Heart left ventricle (tissue), 13 donors: ENCODE measurements at regions not wholly inside any gene's neighbourhood (a gene's known extent, or its start where the extent isn't known, plus 50 kb on each side); places are given as distances from the start of the nearest gene placed in this dataset.

Source experiments
- CTCF ChIP-seq, 12 donors: fragments of 200-600 bp; sonication (generic) in 4 of 12; IDR thresholded peaks; one replicate each; pipeline versions ENCODE4 v1.5.0 to v1.8.0; 2018 to 2022; ENCODE audit warnings: antibody characterized with exemption in 12 of 12, mild to moderate bottlenecking in 5 of 12
- POLR2A ChIP-seq, 2 donors: fragments of 450-650 bp; IDR thresholded peaks; one replicate each; pipeline ENCODE4 v1.6.1; 2017; ENCODE audit warnings: antibody characterized with exemption in 2 of 2, mild to moderate bottlenecking in 2 of 2, moderate library complexity in 2 of 2
- donor health status: ischemic (EF 13 %, LVEDD 7.1; RV severe dilation, severe dysfunction).
- donor health status: DM: no; HTN: yes; CAD: no.
- donor health status: DM: no; HTN: no; CAD: no.
- donor health status: ischemic (EF 25% LVEDD 6.9; RV normal size, moderate dysfunction).
- donor health status: ischemic (EF 25% LVEDD 5.7; RV mildly dilated, moderate dysfunction).
- donor health status: ischemic (EF 35%, LVEDD 5.7; RV mildly dilated, moderate dysfunction).
- donor health status: nonischemic (EF 11% LVEDD 7.7; RV severe dilation, severe dysfunction).
- donor health status: DM: yes; HTN: yes; CAD: no.
- donor health status: PGD.
- donor health status: ischemic (EF 29% LVEDD 5.4; RV normal size, mild dysfunction).
- donor health status: nonischemic (EF 23%, LVEDD 6.1; RV moderate dilation, normal function).

- no peak for TF ChIP-seq POLR2A (IDR thresholded peaks at IDR 0.05)
- TF ChIP-seq CTCF (IDR thresholded peaks at IDR 0.05), result no peak
Observed at GRCh38 chr14:22289570-22289969, 299.5 kb downstream of the DAD1 start.
